Epithelial cell of esophagus (primary cell): ENCODE measurements at regions not wholly inside any gene's neighbourhood (a gene's known extent, or its start where the extent isn't known, plus 50 kb on each side); places are given as distances from the start of the nearest gene placed in this dataset.
"Not testable (repeated sequence)": the region's sequence is repeated elsewhere in the genome, so short reads cannot be mapped to it uniquely, and the experiment has no call there.

Experiments used
- DNase-seq: peaks from one replicate; pipeline ENCODE4 v3.0.0; 2010; ENCODE audit warnings: low read depth
- H3K4me3 ChIP-seq: 2 replicates; pipeline ENCODE4 v1.5.1; 2011; ENCODE audit warnings: mild to moderate bottlenecking, low read length, control low read depth
- CTCF ChIP-seq: IDR thresholded peaks from 2 replicates; pipeline ENCODE4 v1.5.1; 2011; ENCODE audit warnings: low read depth, mild to moderate bottlenecking, low read length, control low read depth, inconsistent platforms; ENCODE audit not compliant: insufficient read depth; ENCODE audit errors: missing control alignments

GRCh38 chr6:138667408-138667807 lies 106.2 kb upstream of the CCDC28A start:
- no peak for DNase-seq
- no peak overlapping the region for H3K4me3 ChIP-seq
- TF ChIP-seq CTCF: no peak

GRCh38 chr6:138671351-138671750 lies 102.2 kb upstream of the CCDC28A start:
- H3K4me3 ChIP-seq: no peak overlapping the region
- no peak for DNase-seq
- TF ChIP-seq CTCF: no peak

GRCh38 chr6:138673346-138674014 lies 100.1 kb upstream of the CCDC28A start:
- no peak for DNase-seq
- no peak for TF ChIP-seq CTCF
- no peak overlapping the region for H3K4me3 ChIP-seq

GRCh38 chr6:138674444-138674843 lies 99.1 kb upstream of the CCDC28A start:
- DNase-seq, H3K4me3 ChIP-seq: not testable (repeated sequence)

- H3K4me3 ChIP-seq: no peak overlapping the region
- DNase-seq: no peak
- TF ChIP-seq CTCF: no peak
Observed at GRCh38 chr6:138677538-138677937, 96.0 kb upstream of the CCDC28A start.

- DNase-seq: no peak
- no peak for TF ChIP-seq CTCF
Observed at GRCh38 chr6:138678168-138678567, 95.4 kb upstream of the CCDC28A start.

GRCh38 chr6:138680085-138680484 lies 93.5 kb upstream of the CCDC28A start:
- DNase-seq: peak; percentile 41
- TF ChIP-seq CTCF: no peak
- H3K4me3 ChIP-seq: no peak overlapping the region

More at GRCh38 chr6:138678168-138678567, 95.4 kb upstream of the CCDC28A start:
- H3K4me3 ChIP-seq: no peak overlapping the region
